ENCODE measurements at regions not wholly inside any gene's neighbourhood (a gene's known extent, or its start where the extent isn't known, plus 50 kb on each side); places are given as distances from the start of the nearest gene placed in this dataset.
"Not testable (repeated sequence)": the region's sequence is repeated elsewhere in the genome, so short reads cannot be mapped to it uniquely, and the experiment has no call there.

- DNase-seq (ENCODE audit: low spot score) = no peak
These were observed 358.7 kb upstream of the KLF4 start for GRCh38 chr9:107847978-107848964.

GRCh38 chr9:107842530-107842929, 353.0 kb upstream of the KLF4 start:
- DNase-seq (ENCODE audit: low spot score) = no peak

GRCh38 chr9:107841076-107841475, 351.5 kb upstream of the KLF4 start:
- no peak for DNase-seq (ENCODE audit: low spot score)

GRCh38 chr9:107839371-107839770, 349.8 kb upstream of the KLF4 start:
- DNase-seq (ENCODE audit: low spot score) = no peak

- DNase-seq (ENCODE audit: low spot score) = no peak
These were observed 349.2 kb upstream of the KLF4 start for GRCh38 chr9:107838766-107839165.

GRCh38 chr9:107836300-107836699, 346.7 kb upstream of the KLF4 start:
- DNase-seq (ENCODE audit: low spot score) = no peak

- DNase-seq (ENCODE audit: low spot score) = no peak
These were observed 343.7 kb upstream of the KLF4 start for GRCh38 chr9:107833295-107833694.

GRCh38 chr9:107832871-107833270, 343.3 kb upstream of the KLF4 start:
- no peak for DNase-seq (ENCODE audit: low spot score)

- DNase-seq (ENCODE audit: low spot score) = no peak
These were observed 340.9 kb upstream of the KLF4 start for GRCh38 chr9:107830479-107830878.

GRCh38 chr9:107827884-107828283, 338.3 kb upstream of the KLF4 start:
- no peak for DNase-seq (ENCODE audit: low spot score)

GRCh38 chr9:107827304-107827703, 337.7 kb upstream of the KLF4 start:
- no peak for DNase-seq (ENCODE audit: low spot score)

- DNase-seq (ENCODE audit: low spot score) = not testable (repeated sequence)
These were observed 337.1 kb upstream of the KLF4 start for GRCh38 chr9:107826688-107826983.

- DNase-seq (ENCODE audit: low spot score) = no peak
These were observed 335.0 kb upstream of the KLF4 start for GRCh38 chr9:107824556-107824955.

- DNase-seq (ENCODE audit: low spot score) = peak; percentile 11
These were observed 330.4 kb upstream of the KLF4 start for GRCh38 chr9:107819772-107820565.

GRCh38 chr9:107818503-107818829, 328.9 kb upstream of the KLF4 start:
- not testable (repeated sequence) for DNase-seq (ENCODE audit: low spot score)

- not testable (repeated sequence) for DNase-seq (ENCODE audit: low spot score)
These were observed 328.3 kb upstream of the KLF4 start for GRCh38 chr9:107817595-107818502.

- DNase-seq (ENCODE audit: low spot score) = no peak
These were observed 327.0 kb upstream of the KLF4 start for GRCh38 chr9:107816561-107817021.

GRCh38 chr9:107815782-107816560, 326.4 kb upstream of the KLF4 start:
- DNase-seq (ENCODE audit: low spot score) = no peak

GRCh38 chr9:107813287-107813686, 323.7 kb upstream of the KLF4 start:
- DNase-seq (ENCODE audit: low spot score) = no peak

- DNase-seq (ENCODE audit: low spot score) = no peak
These were observed 320.9 kb upstream of the KLF4 start for GRCh38 chr9:107810461-107810961.

Measured in mucosa of gallbladder (tissue), 1 donor.